Activated T-cell treated with anti-CD3 and anti-CD28 coated beads, Interleukin-2, amount 50 U/mL, for 72 hours (primary cell): ENCODE measurements at regions not wholly inside any gene's neighbourhood (a gene's known extent, or its start where the extent isn't known, plus 50 kb on each side); places are given as distances from the start of the nearest gene placed in this dataset.

Experiments
- ATAC-seq, 2 donors: fragments of 150-1000 bp; cut with Tn5 transposase; replicated peaks in 1 of 2; 2 replicates each; pipeline ENCODE4 v1.10.0; 2021; ENCODE audit warnings: moderate library complexity in 2 of 2, mild to moderate bottlenecking in 1 of 2
- DNase-seq, 2 donors: peaks; one replicate each; pipeline ENCODE4 v3.0.0; 2021 to 2022; ENCODE audit warnings: mixed read lengths in 1 of 2
- H3K27ac Mint-ChIP-seq: one replicate; pipeline ENCODE4 v1.8.0; 2022; ENCODE audit warnings: mild to moderate bottlenecking, moderate library complexity, mixed read lengths
- H3K27me3 Mint-ChIP-seq: one replicate; pipeline ENCODE4 v1.8.0; 2022; ENCODE audit warnings: low read depth, mixed read lengths
- H3K36me3 Mint-ChIP-seq, 2 donors: one replicate each; pipeline ENCODE4 v1.8.0; 2022; ENCODE audit warnings: mixed read lengths in 2 of 2, mild to moderate bottlenecking in 1 of 2; ENCODE audit not compliant: insufficient read depth in 2 of 2
- H3K4me1 Mint-ChIP-seq: one replicate; pipeline ENCODE4 v1.8.0; 2022; ENCODE audit warnings: low read depth, mixed read lengths
- H3K4me3 Mint-ChIP-seq, 2 donors: one replicate each; pipeline ENCODE4 v1.8.0; 2022; ENCODE audit warnings: mild to moderate bottlenecking in 2 of 2, mixed read lengths in 2 of 2, moderate library complexity in 2 of 2
- H3K9me3 Mint-ChIP-seq, 2 donors: one replicate each; pipeline ENCODE4 v1.8.0; 2022; ENCODE audit warnings: mixed read lengths in 2 of 2

DNA sequence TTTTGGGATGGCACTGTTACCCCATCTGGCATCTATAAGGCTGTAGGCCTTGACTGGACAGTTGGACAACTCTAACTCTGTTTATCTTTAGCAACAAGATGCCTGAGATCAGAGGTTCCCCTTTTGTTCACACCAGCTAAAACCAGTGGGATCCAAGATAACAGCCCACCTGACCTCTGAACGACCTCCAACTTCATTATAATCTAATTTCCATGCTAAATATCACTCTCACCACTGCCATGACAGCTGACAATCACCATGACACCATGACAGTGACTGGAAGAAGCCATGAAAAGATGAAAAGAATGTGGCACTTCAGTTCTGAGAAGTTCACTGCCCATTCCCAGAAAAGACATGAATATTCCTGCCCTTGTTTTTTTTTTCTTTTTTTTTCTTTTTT, 281.4 kb upstream of the TAC1 start:
- ATAC-seq (no peak), DNase-seq (no peak)
- Mint-ChIP-seq H3K36me3 (peaks cover 0 to 3% of the 10 kb centered on the region in 2 donors), H3K4me3 (no peak overlapping the region), H3K9me3 (peaks cover 5 to 6% of the 10 kb centered on the region in 2 donors), H3K27me3 (no peaks in the 10 kb centered on the region), H3K27ac (no peak overlapping the region), H3K4me1 (no peaks in the 10 kb centered on the region)

DNA sequence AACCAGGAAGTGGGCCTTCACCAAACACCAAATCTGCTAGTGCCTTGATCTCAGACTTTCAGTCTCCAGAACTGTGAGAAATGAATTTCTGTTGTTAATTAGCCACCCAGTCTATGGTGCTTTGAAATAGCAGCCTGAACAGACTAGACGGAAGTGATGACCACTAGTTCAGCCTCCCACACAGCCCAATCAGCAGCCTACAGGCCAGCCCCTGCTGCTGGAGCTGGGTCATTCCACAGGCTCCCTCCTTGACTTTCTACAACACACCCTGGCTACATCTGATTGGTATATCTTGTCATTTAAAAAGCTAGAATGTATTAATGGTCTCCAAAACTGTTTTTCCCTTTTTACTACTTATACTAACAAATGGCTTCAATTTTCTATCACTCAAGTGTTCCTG, 277.2 kb upstream of the TAC1 start:
- Mint-ChIP-seq H3K36me3 (no peaks in the 10 kb centered on the region), H3K4me1 (no peaks in the 10 kb centered on the region), H3K9me3 (peaks cover 2 to 3% of the 10 kb centered on the region in 2 donors), H3K27ac (no peak overlapping the region), H3K27me3 (no peaks in the 10 kb centered on the region), H3K4me3 (no peak overlapping the region)
- ATAC-seq (no peak), DNase-seq (no peak)

DNA sequence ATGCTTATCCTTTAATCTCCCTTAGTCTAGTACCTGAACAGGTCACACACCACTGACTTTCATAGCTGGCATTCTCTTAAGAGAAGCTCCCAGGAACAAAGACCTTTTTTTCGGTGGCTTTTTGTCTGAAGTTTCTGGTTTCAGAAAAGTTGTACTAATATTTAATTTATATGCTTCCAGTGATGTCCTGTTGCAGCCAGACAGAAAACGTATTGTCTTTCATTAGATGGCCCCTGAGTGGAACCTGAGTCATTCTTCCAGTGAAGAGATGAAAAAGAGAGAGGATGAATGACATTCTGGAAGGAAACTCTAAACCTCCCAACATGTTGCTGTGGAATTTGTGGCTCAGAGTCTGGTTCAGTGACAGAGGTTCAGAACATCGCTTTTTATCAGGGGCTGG, 274.8 kb upstream of the TAC1 start:
- Mint-ChIP-seq H3K4me1 (no peaks in the 10 kb centered on the region), H3K9me3 (peaks cover 5 to 6% of the 10 kb centered on the region in 2 donors), H3K4me3 (no peak overlapping the region), H3K36me3 (peaks cover 0 to 3% of the 10 kb centered on the region in 2 donors), H3K27me3 (no peaks in the 10 kb centered on the region), H3K27ac (no peak overlapping the region)
- DNase-seq (no peak), ATAC-seq (no peak)

DNA sequence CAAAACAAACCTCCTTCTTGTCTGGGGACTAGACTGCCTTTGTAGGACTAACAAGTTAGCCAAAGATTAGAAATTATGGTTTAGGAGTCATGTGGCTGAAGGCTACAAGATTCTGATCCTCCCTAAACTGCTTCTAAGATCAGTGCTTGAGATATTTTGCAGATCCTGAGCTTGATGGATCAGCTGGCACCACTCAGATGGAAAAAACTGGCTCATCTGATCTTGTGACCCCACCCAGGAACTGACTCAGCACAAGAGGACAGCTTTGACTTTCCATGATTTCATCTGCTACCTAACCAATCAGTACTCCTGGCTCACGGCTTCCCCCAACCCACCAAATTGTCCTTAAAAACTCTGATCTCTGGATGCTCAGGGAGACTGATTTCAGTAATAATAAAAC, 271.5 kb upstream of the TAC1 start:
- Mint-ChIP-seq H3K27ac (no peak overlapping the region), H3K27me3 (no peaks in the 10 kb centered on the region), H3K36me3 (peaks cover 0 to 3% of the 10 kb centered on the region in 2 donors), H3K4me1 (no peaks in the 10 kb centered on the region), H3K9me3 (peaks cover 8 to 10% of the 10 kb centered on the region in 2 donors), H3K4me3 (no peak overlapping the region)
- DNase-seq (no peak), ATAC-seq (no peak)

DNA sequence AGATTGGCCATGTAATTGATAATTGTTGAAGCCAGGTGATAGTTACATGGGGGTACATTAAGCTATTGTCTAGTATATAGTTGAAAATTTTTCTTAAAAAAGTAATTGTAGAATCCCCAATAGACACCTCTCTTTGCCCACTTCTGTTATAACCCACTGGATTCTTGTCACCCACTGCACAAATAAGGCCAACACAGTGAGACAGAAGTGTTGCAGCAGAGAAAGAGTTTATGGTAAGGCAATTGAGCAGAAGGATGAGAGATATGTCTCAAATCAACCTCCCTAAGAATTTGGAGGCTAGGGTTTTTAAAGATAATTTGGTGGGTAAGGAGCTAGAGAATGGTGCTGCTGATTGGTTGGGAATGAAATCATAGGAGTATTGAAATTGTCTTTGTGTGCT, 270.3 kb upstream of the TAC1 start:
- DNase-seq: no peak
- Mint-ChIP-seq H3K9me3 (peaks cover 9 to 10% of the 10 kb centered on the region in 2 donors), H3K27ac (no peak overlapping the region), H3K27me3 (peaks cover 6% of the 10 kb centered on the region), H3K4me3 (no peak overlapping the region), H3K4me1 (no peaks in the 10 kb centered on the region), H3K36me3 (peaks cover 0 to 3% of the 10 kb centered on the region in 2 donors)
- no peak for ATAC-seq

DNA sequence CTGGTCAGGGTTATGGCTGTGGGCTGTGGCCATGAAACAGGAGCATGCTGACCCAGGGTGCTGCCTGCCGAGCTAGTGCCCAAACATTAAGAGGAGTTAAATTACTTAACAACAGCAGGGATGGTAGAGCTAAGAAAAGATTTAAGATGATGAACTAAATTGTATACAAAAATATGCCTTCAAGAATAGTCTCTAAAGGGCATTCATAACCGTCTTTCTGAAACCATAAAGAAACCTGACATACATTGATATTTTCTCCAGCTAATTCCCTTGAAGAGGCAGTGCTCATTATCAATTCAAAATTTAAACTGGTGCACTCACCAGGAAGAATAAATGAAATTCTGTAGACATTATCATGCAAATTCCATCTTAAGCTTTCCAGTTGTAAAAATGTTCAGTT, 265.8 kb upstream of the TAC1 start:
- Mint-ChIP-seq H3K36me3 (peaks cover 0 to 3% of the 10 kb centered on the region in 2 donors), H3K27me3 (peaks cover 6% of the 10 kb centered on the region), H3K4me1 (no peaks in the 10 kb centered on the region), H3K9me3 (peaks cover 8 to 10% of the 10 kb centered on the region in 2 donors), H3K4me3 (no peak overlapping the region), H3K27ac (no peak overlapping the region)
- DNase-seq (no peak), ATAC-seq (no peak)

DNA sequence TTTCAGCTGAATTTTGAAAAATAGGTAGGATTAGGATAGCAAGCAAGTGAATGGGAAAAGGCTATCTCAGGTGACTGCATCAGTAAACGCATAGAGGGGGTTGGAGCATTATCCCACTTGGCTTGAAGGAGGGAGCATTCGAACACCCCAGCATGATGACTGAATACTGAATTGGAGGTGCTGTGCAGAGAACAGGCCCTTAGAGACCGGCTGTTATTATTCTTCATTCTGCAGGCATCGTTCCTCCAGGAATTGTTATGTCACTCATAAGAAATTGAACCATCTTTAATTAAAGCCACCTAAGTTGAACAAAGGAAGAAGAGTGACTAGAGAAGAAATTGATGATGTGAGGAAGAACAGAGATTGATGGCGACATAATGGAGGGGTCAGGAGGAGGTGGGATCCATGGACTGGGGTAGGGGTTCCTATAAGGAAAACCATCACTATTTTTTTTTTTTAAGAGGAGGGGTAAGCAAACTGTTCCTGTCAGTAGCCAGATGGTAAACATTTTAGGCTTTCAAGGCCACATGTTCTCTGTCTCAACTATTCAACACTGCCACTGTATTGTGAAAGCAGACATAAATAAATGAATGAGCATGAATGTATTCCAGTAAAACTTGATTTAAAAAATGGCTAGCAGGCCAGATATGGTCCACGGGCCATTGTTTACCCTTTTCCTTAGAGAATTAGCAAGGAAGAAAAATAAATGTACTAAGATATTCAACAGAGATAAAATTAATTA, 264.7 kb upstream of the TAC1 start:
- no peak for ATAC-seq
- no peaks in the 10 kb centered on the region for H3K4me1 Mint-ChIP-seq
- no peak for DNase-seq
- peaks cover 4 to 7% of the 10 kb centered on the region in 2 donors for H3K9me3 Mint-ChIP-seq
- peaks cover 6% of the 10 kb centered on the region for H3K27me3 Mint-ChIP-seq
- no peaks in the 10 kb centered on the region for H3K36me3 Mint-ChIP-seq
- H3K4me3 Mint-ChIP-seq: no peak overlapping the region
- no peak overlapping the region for H3K27ac Mint-ChIP-seq

DNA sequence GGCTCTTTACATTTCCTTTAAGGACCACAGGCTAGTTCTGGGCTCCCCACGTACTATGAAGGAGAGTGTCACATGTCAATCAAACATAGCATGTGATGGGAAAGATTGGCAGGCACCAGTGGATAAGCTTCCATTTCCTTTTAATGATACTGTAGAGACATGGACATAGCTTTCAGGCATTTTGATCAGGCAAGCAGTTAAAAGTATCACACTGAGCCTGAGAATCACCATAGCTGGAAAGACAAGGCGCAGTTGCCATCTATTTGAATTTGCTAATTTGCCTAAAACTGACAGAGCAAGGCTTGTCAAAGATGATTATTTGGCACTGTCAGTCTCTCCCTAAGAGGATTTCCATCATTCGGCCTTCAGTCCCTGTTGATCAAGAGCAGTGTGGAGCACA, 263.4 kb upstream of the TAC1 start:
- DNase-seq (no peak), ATAC-seq (no peak)
- no peak overlapping the region for H3K4me3 Mint-ChIP-seq
- no peak overlapping the region for H3K27ac Mint-ChIP-seq
- H3K27me3 Mint-ChIP-seq: peaks cover 6% of the 10 kb centered on the region
- H3K4me1 Mint-ChIP-seq: no peaks in the 10 kb centered on the region
- no peaks in the 10 kb centered on the region for H3K36me3 Mint-ChIP-seq
- peaks cover 2 to 5% of the 10 kb centered on the region in 2 donors for H3K9me3 Mint-ChIP-seq

DNA sequence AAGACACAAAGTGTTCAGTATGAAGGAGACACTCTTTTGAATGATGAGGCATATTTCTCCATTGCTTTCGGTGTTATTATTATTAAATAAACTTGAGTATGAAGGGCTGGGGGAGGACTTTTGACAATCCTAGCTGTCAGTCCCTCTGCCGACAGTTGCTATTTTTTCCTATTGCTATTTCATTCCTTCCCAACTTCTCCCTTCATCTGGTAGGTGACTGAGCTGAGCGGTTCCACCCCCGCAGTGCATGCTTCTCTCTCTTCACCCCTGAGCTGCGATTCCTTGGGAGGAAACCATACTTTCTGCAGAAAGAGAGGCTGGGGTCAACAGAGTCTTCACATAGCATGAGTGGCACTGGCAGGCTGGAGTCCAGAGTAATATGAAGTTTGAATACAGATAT, 261.2 kb upstream of the TAC1 start:
- H3K27me3 Mint-ChIP-seq: peaks cover 5% of the 10 kb centered on the region
- no peak for ATAC-seq
- H3K4me1 Mint-ChIP-seq: no peaks in the 10 kb centered on the region
- no peak for DNase-seq
- H3K4me3 Mint-ChIP-seq: no peak overlapping the region
- H3K9me3 Mint-ChIP-seq: peaks cover 0 to 5% of the 10 kb centered on the region in 2 donors
- no peak overlapping the region for H3K27ac Mint-ChIP-seq
- no peaks in the 10 kb centered on the region for H3K36me3 Mint-ChIP-seq

DNA sequence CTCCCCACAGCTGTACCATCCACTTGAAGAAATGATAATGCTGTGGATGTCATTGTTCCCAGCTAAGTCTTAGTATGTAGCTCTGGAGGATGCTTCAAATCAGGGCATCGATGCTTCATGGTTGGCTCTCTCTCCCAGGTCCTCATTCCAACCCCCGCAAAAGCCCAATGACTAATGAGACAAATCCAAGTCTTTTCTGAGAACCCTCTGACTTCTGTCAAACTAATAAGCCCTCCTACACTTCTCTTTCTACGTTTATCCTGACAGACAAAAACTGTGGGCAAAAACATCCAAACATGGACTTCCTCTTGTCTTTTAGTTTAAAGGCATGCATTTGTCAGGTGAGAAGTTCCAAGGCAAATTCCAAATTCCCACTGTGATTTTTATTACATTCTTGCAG, 260.4 kb upstream of the TAC1 start:
- H3K27me3 Mint-ChIP-seq: no peaks in the 10 kb centered on the region
- ATAC-seq (no peak), DNase-seq (no peak)
- H3K4me1 Mint-ChIP-seq: no peaks in the 10 kb centered on the region
- no peak overlapping the region for H3K27ac Mint-ChIP-seq
- H3K36me3 Mint-ChIP-seq: no peaks in the 10 kb centered on the region
- H3K9me3 Mint-ChIP-seq: peaks cover 0 to 5% of the 10 kb centered on the region in 2 donors
- H3K4me3 Mint-ChIP-seq: no peak overlapping the region

DNA sequence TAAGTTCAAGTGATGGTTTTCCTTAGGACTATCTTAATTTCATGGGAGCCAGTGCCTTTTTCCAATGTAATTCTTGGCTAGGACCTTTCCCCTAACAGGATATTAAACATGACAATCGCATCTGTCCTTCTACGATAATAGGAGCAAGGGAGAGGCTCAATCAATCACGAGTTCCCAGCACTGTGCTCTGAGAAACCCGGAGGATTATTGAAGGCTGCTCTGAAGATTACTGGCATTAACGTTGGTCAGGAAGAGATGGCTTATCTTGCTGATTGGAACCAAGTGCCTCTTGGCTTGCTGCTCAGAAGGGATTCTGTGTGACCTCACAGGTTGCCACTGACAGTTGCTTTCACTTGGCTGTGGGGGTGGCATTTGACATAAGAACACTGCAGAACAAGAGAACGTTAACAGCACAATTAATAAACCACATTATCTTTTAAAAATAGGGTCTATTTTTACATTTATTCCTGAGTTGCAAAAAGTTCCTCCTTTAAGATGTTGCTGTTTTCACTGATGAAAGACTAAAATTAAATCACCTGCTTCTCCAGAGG, 252.1 kb upstream of the TAC1 start:
- no peak for DNase-seq
- Mint-ChIP-seq H3K4me1 (no peaks in the 10 kb centered on the region), H3K9me3 (no peaks in the 10 kb centered on the region), H3K4me3 (no peak overlapping the region), H3K27ac (no peak overlapping the region), H3K27me3 (no peaks in the 10 kb centered on the region), H3K36me3 (no peaks in the 10 kb centered on the region)
- no peak for ATAC-seq

DNA sequence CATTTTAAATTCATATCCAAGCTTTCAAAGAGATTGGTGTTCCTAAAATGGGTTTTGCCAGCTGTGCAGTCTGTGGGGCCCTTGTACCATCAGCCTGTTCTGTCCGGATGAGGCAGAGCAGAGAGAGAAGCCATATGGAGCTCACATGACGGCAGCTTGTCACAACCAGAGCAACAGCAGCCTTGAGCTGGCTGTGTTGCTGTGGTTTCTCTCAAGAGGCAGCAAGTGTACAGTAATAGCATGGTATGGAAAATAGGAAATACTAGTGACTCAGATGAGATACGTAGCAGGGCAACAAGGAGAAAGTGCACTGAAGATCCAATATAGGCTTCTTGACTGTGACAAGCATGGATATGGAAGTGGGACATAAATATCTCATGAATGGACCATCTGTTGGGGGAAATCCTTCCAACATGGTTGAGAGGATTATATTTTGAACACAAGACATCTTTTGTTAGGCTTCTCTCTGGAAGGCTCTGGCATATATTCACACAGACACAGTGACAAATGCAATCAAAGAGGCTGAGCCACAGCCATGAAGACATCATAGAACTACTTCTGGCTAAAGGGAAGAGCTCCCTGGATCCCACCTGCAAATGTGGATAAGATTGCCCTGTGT, 251.0 kb upstream of the TAC1 start:
- no peaks in the 10 kb centered on the region for H3K36me3 Mint-ChIP-seq
- ATAC-seq: no peak
- H3K9me3 Mint-ChIP-seq: no peaks in the 10 kb centered on the region
- no peak overlapping the region for H3K4me3 Mint-ChIP-seq
- no peaks in the 10 kb centered on the region for H3K27me3 Mint-ChIP-seq
- no peak for DNase-seq
- no peaks in the 10 kb centered on the region for H3K4me1 Mint-ChIP-seq
- no peak overlapping the region for H3K27ac Mint-ChIP-seq

DNA sequence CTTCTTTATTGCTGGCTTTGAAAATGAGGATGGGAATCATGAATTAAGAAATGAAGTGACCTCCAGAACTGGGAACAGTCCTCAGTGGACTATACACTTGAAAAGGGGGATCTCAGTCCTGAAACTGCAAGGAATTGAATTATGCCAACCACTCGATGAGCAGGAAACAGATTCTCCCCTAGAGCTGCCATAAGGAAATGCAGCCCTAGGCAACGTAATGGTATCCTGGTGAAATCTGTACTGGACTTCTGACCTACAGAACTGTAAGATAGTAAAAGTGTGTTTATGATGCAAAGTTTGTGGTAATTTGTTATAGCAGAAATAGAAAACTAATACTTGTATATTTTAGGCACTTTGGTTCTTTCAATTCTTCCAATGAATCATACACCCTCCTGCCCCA, 236.4 kb upstream of the TAC1 start:
- ATAC-seq: no peak
- H3K27me3 Mint-ChIP-seq: no peaks in the 10 kb centered on the region
- H3K27ac Mint-ChIP-seq: no peak overlapping the region
- no peaks in the 10 kb centered on the region for H3K9me3 Mint-ChIP-seq
- no peak for DNase-seq
- no peaks in the 10 kb centered on the region for H3K4me1 Mint-ChIP-seq
- no peak overlapping the region for H3K4me3 Mint-ChIP-seq
- H3K36me3 Mint-ChIP-seq: no peaks in the 10 kb centered on the region

DNA sequence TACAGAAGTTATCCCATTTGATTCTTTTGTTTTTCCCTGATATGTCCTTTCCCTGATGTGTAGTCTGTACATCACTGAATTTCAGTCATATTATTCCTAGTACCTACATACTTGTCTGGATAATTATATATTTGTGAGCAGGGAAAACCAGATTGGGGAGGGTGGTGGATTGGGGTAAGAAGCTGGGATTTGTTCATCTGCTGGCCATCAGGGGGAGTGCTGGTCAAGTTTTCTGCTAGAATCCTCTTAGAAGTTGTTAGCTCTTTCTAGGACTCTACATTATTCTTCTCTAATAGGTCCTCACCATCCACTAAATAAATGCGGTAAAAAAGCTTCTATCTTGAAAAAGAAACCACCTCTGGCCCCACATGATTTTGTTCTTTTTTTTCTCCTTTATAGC, 232.7 kb upstream of the TAC1 start:
- H3K4me3 Mint-ChIP-seq: no peak overlapping the region
- H3K27ac Mint-ChIP-seq: no peak overlapping the region
- no peaks in the 10 kb centered on the region for H3K36me3 Mint-ChIP-seq
- H3K4me1 Mint-ChIP-seq: no peaks in the 10 kb centered on the region
- DNase-seq (peak; percentile 12 to 14), ATAC-seq (no peak)
- no peaks in the 10 kb centered on the region for H3K9me3 Mint-ChIP-seq
- H3K27me3 Mint-ChIP-seq: no peaks in the 10 kb centered on the region
